A549 (cell line): ENCODE measurements at regions not wholly inside any gene's neighbourhood (a gene's known extent, or its start where the extent isn't known, plus 50 kb on each side); places are given as distances from the start of the nearest gene placed in this dataset.

Source experiments
- BHLHE40 ChIP-seq: IDR thresholded peaks from 2 replicates; pipeline ENCODE4 v1.6.1; 2012; ENCODE audit warnings: low read depth, low read length, inconsistent platforms
- CEBPB ChIP-seq, 2 experiments: fragments of >200 bp in 1 of 2; sonication (Bioruptor Twin) in 1 of 2; formaldehyde crosslinking in 1 of 2; IDR thresholded peaks; 2 replicates each; pipeline ENCODE4 v1.6.1; 2012 to 2016
- EP300 ChIP-seq, 2 experiments: fragments of >200 bp; sonication (Bioruptor Twin); formaldehyde crosslinking; IDR thresholded peaks; 2 replicates in 1 of 2; 3 replicates in 1 of 2; pipeline ENCODE4 v1.6.1; 2016 to 2017
- MYC ChIP-seq: IDR thresholded peaks from 2 replicates; pipeline ENCODE4 v1.6.1; 2012; ENCODE audit warnings: mild to moderate bottlenecking, inconsistent platforms, low read length, improper control_type of control experiment, borderline replicate concordance
- NR3C1 ChIP-seq: fragments of >200 bp; sonication (Bioruptor Twin); formaldehyde crosslinking; IDR thresholded peaks from 3 replicates; pipeline ENCODE4 v1.6.1; 2017
- SMC3 ChIP-seq: fragments of >200 bp; sonication (Bioruptor Twin); formaldehyde crosslinking; IDR thresholded peaks from 3 replicates; pipeline ENCODE4 v1.6.1; 2018; ENCODE audit warnings: inconsistent platforms
- ZC3H11A ChIP-seq: fragments of 450-650 bp; IDR thresholded peaks from 2 replicates; pipeline ENCODE4 v1.6.1; 2014; ENCODE audit warnings: antibody characterized with exemption, mild to moderate bottlenecking
- ZFP36 ChIP-seq: fragments of 450-650 bp; IDR thresholded peaks from 2 replicates; pipeline ENCODE4 v1.6.1; 2014; ENCODE audit warnings: borderline replicate concordance; ENCODE audit not compliant: partially characterized antibody
- TF ChIP-seq, protein P1 (sequence below): fragments of >200 bp; sonication (Bioruptor Twin); formaldehyde crosslinking; IDR thresholded peaks from 3 replicates; pipeline ENCODE4 v1.5.1; 2016
- TF ChIP-seq, protein P2 (sequence below): fragments of 200-600 bp; sonication (generic); IDR thresholded peaks from 2 replicates; pipeline ENCODE4 v1.6.1; 2016; ENCODE audit warnings: antibody characterized with exemption, mild to moderate bottlenecking, moderate library complexity

DNA sequence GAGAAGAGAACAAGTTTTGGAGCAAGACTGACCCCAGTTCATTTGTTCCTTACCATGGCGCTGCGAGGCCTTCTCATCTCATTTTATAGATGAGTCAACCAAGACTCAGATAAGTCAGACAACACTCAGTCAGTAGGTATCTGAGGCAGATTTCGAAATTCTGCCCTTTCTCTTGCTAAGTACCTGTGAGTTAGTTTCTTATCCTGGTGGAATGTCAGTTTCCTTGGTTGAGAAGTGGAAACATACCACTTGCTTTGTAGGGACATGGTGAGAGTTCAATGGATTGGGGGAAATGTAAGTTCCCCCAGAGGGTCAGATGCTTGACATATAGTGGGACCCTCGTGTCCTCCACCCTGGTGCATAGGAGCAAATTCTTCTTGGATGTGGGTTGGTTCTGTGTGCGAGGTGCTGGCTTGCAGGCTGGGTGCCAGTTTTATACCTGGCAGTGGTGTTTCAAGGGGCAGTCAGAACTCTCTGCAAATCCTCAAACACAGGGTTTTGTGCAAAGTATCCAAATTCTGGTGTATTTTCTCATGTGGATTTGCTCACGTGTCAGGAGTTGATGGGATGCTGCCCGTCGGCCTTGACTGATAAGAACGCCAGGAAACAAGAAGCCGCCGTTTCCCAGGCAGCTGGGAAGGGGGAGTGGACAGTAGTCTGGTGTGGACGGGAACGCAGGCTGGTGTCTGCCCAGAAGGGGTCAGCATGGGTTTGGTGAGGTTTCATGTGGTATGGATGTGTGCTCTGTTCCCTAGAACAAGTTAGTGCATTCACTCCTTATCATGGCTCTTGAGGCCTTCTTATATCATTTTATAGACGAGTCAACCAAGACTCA is 61.1 kb upstream of the CIBAR2 start:
- TF ChIP-seq, protein P1, sequence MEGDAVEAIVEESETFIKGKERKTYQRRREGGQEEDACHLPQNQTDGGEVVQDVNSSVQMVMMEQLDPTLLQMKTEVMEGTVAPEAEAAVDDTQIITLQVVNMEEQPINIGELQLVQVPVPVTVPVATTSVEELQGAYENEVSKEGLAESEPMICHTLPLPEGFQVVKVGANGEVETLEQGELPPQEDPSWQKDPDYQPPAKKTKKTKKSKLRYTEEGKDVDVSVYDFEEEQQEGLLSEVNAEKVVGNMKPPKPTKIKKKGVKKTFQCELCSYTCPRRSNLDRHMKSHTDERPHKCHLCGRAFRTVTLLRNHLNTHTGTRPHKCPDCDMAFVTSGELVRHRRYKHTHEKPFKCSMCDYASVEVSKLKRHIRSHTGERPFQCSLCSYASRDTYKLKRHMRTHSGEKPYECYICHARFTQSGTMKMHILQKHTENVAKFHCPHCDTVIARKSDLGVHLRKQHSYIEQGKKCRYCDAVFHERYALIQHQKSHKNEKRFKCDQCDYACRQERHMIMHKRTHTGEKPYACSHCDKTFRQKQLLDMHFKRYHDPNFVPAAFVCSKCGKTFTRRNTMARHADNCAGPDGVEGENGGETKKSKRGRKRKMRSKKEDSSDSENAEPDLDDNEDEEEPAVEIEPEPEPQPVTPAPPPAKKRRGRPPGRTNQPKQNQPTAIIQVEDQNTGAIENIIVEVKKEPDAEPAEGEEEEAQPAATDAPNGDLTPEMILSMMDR, result no peak
- TF ChIP-seq BHLHE40 (no peak), MYC (no peak), ZC3H11A (no peak), CEBPB (IDR thresholded peaks at IDR 0.05) (peak; percentile 59 to 81; a peak in 3 of 4 replicates), EP300 (IDR thresholded peaks at IDR 0.05) (no peak), ZFP36 (no peak), SMC3 (no peak), NR3C1 (no peak)
- TF ChIP-seq, protein P2, sequence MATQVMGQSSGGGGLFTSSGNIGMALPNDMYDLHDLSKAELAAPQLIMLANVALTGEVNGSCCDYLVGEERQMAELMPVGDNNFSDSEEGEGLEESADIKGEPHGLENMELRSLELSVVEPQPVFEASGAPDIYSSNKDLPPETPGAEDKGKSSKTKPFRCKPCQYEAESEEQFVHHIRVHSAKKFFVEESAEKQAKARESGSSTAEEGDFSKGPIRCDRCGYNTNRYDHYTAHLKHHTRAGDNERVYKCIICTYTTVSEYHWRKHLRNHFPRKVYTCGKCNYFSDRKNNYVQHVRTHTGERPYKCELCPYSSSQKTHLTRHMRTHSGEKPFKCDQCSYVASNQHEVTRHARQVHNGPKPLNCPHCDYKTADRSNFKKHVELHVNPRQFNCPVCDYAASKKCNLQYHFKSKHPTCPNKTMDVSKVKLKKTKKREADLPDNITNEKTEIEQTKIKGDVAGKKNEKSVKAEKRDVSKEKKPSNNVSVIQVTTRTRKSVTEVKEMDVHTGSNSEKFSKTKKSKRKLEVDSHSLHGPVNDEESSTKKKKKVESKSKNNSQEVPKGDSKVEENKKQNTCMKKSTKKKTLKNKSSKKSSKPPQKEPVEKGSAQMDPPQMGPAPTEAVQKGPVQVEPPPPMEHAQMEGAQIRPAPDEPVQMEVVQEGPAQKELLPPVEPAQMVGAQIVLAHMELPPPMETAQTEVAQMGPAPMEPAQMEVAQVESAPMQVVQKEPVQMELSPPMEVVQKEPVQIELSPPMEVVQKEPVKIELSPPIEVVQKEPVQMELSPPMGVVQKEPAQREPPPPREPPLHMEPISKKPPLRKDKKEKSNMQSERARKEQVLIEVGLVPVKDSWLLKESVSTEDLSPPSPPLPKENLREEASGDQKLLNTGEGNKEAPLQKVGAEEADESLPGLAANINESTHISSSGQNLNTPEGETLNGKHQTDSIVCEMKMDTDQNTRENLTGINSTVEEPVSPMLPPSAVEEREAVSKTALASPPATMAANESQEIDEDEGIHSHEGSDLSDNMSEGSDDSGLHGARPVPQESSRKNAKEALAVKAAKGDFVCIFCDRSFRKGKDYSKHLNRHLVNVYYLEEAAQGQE, result no peak
